ENCODE measurements at regions not wholly inside any gene's neighbourhood (a gene's known extent, or its start where the extent isn't known, plus 50 kb on each side); places are given as distances from the start of the nearest gene placed in this dataset.
"Not testable (repeated sequence)": the region's sequence is repeated elsewhere in the genome, so short reads cannot be mapped to it uniquely, and the experiment has no call there.

DNA sequence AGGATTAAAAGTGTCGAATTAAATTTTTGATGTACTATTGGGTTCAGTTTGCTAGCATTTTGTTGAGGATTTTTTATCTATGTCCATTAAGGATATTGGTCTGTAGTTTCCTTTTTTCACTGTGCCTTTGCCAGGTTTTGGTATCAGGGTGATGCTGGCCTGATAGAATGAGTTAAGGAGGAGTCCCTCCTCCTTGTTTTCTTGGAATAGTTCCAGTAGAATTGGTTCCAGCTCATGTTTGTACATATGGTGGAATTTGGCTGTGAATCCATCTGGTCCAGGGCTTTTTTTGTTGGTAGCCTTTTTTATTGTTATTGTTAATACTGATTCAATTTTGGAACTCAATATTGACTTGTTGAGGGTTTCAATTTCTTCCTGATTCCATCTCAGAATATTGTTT, 141.8 kb downstream of the SIM1 start:
- DNase-seq (ENCODE audit: low spot score): no peak

DNA sequence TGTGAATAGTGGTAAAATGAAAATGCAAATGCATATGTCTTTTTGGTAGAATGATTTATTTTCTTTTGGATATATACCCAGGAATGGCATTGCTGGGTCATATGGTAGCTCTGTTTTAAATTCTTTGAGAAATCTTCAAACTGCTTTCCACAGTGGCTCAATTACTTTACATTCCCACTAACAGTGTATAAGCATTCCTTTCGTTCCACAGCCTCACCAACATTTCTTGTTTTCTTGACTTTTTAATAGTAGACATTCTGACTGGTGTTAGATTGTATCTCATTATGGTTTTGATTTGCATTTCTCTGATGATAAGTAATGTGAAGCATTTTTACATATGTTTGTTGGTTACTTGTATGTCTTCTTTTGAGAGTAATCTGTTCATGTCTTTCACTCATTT, 144.0 kb downstream of the SIM1 start:
- DNase-seq (ENCODE audit: low spot score): no peak

DNA sequence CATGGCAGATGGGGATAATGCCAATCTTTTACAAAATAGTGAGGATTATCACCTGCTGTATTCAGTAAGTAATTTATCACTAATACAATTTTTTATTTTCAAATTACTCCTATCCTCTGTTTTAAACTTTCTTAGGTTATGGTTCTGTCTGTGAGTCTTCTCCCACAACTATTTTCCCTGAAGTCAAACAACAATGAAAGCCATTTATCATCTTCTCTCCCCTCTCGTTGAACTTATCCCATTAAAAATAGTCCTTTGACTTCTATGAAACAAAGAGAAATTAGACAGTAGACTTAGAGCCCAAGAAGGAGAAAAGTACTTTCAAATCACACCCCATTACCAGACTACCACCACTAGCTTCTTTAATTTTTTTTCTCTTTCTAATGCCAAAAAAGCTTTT, 147.7 kb downstream of the SIM1 start:
- no peak for DNase-seq (ENCODE audit: low spot score)

DNA sequence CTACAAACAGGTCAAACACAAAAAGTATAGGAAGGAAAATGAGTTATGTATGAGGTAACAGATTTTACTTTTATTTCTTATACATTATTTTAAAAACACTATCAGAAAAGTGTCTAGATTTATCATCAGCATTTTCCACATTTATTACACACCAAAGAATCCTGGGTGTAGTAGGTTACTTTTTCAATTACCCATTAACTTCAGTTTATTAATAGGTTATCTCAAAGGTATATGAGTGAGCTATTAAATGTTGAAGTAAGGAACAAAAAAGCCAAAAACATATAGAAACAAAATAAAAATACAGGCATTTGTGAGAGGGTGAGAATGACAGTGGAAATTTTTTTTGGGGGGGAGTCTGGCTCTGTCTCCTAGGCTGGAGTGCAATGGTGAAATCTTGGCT, 150.5 kb downstream of the SIM1 start:
- DNase-seq (ENCODE audit: low spot score): no peak

DNA sequence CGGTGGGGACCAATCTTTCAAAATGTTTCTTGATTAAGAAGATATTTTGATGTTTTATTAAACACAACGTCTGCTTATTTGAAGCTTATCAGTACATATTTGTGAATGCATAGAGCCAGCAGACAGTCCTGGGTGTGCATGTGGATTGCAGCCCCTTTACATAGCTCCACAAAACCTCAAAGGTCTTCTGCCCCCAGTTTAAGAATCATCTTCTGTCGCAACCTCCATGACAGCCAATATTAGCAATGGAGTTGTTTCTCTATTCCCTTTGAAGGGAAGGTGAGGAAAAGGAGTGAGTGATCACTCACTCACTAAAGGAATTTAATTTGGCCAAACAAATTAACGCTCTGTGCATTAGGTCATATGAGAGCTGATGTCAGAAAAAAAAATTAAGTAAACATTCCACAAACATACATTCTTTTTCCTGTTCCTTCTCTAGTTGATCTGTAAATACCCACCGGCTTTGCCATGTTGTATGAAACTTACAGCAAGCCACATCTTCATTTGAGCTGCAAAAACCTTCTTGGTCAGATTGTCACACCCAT, 152.9 kb downstream of the SIM1 start:
- no peak for DNase-seq (ENCODE audit: low spot score)

DNA sequence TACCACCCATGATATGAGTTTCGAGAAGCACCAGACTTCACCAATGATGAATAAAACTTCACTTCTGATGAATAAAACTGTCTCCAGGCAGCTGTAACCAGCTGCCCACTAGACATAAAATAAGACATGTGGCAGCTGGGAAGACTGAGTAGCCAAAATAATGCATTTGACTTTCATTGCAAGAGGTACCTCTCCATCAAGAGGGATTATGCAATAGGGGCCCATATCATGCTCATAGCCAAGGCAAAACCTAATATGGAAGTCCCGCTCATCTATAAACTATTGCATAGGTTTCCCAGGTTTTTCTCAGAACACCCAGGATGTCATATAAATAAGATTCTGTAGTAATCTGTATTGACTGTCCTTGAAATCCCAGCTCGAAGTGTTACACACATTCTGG, 155.5 kb downstream of the SIM1 start:
- DNase-seq (ENCODE audit: low spot score): no peak

DNA sequence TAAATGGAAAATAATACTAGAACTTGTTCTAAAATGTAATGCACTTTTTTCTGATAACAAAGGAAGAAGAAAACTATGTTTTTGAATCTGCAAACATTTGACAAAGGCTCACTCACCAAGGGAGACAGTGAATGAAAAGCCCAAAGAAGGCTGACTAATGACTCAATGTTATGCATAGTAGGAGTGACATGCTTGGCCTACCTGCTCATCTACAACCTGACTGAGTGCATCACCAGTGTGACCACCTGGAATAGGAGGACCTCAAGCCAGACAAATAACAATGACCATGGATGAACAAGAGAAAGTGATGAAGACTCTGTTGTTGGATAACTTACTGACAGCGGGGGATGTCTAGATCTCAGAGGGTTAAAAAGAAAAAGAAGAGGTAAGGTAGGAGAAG, 157.2 kb downstream of the SIM1 start:
- no peak for DNase-seq (ENCODE audit: low spot score)

DNA sequence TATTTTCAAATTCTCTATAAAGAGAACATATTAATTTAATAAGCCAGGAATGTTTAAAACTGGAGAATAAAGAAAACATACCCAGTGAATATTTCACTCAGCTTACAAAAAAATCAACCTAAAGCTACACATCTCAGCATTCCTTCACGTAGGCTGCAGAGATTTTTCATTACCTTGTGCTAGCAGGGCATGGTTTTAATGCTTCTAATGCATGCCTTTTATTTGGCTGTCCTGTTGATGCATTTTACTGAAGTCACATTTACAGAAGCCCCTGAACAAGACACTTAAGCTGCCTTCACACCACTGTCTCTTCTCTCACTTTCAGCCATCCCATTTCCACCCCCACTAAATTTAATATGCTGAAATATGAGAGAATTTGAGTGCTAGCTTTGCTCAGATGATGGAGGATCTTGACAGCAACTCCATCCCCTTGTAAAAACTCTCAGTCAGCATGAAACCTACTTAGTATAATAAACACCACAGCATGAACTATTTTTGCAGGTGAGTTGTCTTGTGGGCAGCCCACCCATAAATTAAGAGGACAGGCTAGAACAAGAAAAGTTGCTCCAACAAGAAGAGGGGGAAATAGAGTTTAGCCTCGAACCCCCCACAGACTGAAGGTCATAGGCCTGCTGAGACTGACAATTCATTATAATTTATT, 159.4 kb downstream of the SIM1 start:
- no peak for DNase-seq (ENCODE audit: low spot score)

DNA sequence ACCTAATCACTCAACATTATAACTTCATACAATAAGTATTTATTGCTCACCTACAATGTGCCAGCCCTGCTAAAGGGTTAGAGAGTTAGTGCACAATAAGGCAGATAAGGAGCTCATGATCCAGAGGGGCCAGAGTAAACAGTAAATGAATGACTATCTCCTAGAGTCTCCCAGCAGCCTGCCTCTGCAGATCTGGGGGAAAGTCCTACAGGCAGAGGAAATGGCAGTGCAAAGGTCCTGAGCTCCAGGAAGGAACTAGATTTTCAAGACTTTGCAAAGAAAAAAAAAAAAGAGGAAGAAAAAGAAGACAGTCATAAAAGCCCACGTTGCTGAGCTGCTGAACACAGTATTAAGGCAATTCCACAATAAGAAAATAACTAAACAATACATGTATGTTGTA, 160.1 kb downstream of the SIM1 start:
- no peak for DNase-seq (ENCODE audit: low spot score)

DNA sequence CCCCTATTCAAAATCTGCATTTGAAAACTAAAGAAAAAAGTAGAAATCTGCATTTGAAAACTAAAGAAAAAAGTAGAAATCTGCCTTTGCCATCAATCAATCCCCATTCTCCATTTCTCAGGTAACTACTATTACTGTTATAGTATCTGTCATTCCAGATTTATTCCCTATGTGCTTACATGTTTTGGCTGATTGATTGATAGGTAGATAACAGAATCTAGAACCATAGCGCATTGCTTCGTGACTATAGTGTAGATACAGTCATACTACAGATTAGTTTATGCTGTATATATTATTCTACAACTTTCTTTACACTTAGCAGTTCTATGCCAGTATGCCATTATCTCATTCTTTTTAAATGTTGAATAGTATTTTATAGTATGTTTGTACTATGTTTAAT, 163.0 kb downstream of the SIM1 start:
- no peak for DNase-seq (ENCODE audit: low spot score)

DNA sequence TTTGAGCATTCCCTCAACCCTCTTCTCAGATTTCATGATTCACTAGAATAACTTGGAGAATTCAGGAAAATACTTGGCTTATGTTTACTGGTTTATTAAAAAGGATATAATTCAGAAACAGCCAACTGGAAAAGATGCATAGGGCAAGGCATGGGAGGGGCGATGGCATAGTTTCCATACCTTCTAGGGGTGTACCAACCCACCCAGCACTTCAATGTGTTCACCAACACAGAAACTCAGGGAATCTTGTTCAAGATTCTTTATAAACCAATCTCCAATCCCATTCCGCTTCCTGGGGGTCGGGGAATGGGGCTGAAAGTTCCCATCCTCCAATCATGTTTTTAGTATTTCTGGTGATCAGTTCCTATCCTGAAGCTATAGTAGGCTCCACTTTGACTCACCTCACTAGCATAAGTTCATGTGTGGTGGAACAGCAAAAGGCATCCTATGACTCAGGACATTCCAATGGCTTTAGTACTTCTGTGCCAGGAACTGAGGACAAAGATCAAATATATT, 164.4 kb downstream of the SIM1 start:
- peak; percentile 93 for DNase-seq (ENCODE audit: low spot score)

DNA sequence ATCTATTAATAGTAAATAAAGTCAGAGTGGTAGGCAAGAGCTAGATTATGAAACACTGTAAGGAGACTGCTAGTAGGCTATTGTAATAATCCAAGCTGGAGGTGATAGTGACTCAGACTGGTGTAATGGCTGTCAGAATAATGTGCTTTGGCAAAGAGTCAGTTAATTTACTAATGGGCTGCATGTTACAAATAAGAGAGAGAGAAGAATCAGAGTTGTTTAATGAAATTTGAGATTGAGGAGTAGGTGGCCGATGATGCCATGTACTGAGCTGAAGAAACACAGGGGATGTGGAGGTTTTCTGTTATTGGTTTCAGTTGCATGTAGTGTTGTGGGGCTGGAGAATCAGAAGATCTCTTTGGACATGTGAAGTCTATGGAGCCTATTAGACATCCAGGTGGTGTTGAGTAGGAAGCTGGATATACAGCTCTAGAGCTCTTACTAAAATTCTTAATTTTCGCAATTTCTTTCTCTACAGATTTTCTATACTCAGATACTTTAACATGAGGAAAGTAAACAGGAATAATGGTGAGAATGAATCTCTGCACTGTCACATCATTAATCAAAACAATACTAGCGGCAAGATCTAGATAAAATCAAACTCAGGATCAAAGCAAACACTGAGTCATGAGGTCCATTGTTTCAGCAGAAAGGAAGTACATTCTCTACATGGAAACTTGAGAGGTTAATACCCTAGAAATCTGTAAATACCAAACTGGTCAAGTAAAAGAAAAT, 167.7 kb downstream of the SIM1 start:
- peak; percentile 40 for DNase-seq (ENCODE audit: low spot score)

DNA sequence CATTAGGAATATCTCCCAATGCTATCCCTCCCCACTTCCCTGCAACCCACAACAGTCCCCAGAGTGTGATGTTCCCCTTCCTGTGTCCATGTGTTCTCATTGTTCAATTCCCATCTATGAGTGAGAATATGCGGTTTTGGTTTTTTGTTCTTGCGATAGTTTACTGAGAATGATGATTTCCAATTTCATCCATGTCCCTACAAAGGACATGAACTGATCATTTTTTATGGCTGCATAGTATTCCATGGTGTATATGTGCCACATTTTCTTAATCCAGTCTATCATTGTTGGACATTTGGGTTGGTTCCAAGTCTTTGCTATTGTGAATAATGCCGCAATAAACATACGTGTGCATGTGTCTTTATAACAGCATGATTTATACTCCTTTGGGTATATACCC, 169.5 kb downstream of the SIM1 start:
- not testable (repeated sequence) for DNase-seq (ENCODE audit: low spot score)

DNA sequence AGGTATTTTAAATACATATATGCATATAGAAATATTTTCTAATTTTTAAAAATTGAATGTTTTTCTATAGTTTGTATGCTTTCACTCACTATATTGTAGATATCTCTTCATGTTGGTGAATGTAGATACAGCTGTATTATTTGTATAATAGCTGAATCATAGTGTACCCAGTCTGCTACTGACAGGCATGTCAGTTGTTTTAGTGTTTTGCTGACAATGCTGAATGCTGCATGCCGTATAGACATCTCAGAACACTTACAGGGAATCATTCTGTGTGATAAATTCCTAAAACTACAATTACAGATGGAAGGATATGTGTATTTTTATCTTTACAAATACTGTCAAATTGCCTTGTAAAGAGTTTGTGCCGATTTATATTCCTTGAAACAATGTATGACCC, 175.4 kb downstream of the SIM1 start:
- no peak for DNase-seq (ENCODE audit: low spot score)

DNA sequence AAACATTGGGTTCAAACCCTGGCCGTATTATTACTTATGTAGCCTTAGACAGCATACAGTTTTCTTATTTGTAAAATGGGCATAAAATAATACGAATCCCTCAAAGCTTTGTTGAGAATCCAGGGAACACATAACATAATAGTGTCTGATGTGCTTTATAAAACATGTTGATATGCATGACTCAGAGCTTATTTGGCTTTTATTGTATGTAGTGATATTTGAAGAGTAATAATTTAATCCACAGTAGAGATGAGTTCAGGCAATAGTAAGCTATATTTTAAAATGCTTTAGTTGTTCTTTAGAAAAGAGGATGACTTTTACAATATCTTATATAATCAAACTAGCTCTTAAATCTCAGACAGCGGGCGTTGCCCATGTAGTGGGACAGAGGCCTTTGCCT, 176.4 kb downstream of the SIM1 start:
- no peak for DNase-seq (ENCODE audit: low spot score)

DNA sequence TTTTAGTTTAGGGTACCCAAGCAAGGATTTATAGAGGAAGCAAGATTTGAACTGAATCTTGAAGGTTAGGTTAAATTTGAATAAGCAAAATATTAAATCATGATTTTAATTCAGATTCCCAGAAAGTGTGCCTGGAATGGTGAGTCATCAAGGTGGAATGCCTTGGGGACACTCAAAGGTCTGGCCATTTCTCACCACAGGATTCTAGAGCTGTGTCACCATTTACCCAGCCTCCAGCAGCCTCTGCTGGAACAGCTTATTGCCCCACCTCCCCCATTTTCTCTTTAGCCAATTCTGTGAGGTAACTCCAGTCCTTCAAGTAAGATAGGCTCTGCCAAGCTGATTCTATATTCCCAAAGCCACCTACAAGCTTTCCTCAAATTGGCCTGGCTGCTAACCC, 181.4 kb downstream of the SIM1 start:
- peak; percentile 74 for DNase-seq (ENCODE audit: low spot score)

DNA sequence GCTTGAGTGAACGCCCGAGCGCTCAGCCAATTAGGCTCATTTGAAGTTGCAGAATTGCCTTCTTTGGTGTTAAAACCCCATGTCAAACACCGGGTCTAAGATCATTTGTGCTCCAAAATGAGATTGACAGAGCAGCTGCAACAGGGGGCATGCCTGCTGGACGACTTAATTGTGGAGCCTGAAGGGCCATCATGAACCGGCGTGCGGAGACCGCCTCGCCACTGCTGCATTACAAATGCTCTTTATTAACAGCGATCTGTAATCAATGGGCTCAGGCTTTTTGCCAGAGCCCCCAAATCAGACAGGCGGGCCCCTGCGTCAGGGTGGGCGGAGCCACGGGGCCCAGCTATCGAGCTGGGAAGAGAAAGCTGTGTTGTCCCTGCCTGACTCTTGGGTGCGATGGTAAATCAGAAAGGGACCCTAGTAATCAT, 183.2 kb downstream of the SIM1 start:
- no peak for DNase-seq (ENCODE audit: low spot score)

DNA sequence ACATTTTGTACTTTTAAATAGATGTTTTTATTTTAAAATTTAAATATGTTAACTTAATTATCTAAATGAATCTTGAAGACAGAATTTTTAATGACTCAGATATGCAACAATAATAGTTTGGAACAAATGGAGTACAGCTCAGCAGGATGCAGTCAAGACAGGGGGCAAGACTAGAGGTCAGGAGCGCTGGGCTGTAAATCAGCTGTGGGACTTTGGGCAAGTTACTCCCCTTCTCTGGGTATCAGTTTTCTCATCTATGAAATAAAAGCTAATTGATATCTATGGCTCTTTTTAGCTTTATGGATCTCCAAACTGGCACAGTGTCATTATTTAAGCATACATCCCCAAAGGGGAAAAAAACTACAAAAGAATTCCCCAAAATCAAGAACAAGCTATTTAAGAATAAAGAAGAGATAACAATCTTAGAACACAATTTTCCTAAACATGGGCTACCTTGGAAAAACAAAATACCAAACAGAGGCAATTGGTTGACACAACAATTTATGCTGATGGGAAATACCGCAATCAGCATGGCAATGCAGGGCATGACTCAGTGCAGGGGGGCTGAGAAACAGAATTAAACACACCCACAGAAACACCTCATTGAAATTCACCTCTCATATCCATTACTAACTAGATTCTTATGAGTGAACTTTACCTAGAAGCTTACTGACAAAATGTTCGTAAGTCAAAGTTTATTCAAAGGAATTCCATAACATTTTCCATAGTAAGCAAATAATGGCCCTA, 188.2 kb downstream of the SIM1 start:
- DNase-seq (ENCODE audit: low spot score): no peak

DNA sequence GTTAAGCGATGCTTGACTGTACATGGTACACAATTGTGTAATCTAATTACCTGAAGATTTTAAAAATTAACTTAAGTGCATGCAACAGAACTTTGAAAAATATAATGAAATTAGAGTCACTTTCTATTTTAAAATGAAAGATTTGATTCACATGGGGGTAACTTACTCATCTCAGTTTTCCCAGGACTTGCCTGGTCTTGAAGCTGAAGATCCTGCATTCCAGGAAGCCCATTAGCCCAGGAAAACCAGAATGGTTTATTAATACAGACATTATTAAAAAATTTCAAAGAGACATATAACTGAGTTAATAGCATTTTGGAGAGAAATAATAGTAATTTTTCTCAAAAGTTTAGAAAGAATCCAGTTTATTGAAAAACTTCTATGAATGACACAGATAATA, 190.6 kb downstream of the SIM1 start:
- DNase-seq (ENCODE audit: low spot score): no peak

DNA sequence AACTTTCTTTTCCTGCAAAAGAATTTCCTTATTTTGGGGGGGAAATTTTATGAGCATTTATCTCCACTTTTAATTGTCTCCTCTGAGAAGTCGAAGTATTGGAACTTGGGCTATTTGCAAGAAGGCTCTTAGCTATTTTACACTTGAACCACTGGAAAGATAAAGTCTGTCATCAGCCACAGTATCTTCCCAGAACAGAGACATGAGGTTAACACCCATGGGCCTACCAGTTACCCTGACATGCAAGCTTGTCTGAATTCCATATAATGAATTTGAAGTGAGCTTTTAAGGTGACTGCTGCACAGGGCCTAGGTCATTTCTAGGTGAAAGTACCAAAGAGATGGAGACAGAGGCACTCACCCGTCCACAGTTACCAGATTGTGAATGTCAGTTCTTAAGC, 193.1 kb downstream of the SIM1 start:
- no peak for DNase-seq (ENCODE audit: low spot score)

DNA sequence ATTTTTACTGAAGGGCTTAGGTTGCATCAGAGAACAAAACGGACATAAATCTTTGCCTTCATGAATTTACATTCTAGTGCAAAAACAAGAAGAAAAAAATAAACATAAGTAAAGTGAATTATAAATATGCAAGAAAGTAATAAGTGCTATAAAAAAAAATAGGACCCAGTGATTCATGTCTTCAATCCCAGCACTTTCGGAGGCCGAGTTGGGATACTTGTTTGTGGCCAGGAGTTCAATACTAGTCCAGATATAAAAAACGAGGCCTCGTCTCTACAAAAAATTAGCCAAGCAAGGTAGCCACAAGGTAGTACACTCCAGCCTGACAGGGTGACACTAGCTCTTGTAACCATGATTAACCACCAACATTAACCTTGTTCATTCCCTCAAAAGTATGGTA, 193.5 kb downstream of the SIM1 start:
- DNase-seq (ENCODE audit: low spot score): no peak

DNA sequence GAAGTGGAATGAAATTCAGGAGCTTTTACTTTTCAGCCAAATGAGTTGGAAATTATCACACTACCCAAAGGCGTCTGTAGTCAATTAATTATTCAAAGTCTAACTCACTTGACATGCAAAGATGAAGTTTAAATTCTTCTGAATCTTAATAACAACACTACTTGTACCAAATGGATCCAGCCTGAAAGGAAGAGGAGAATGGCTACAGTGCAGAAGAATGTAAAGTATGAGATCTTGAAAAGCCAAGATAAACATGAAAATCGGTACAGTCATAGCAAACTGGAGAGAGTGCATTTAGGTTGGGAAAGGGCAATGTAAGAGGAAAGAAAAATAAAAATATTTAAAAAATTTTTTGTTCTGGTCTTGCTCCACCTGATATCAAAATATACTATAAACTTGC, 195.5 kb downstream of the SIM1 start:
- peak; percentile 70 for DNase-seq (ENCODE audit: low spot score)

DNA sequence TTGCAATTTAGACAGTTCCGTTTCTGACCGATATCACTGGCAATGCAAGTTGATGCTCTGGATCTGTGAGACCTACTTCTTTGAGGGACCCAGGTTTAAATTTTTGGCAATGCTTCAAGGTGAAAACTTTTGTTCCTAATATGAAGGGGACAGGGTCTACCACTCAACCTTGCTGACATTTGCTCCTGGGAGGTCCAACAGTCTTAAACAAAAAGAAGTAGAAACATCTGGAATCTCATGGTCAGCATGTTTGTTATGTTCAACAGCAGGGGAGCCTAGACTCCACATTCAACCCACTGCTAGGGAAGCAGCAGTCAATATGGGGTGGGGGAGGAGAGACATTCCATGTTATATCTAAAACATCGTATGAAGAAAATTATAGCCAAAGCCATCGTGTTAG, 196.4 kb downstream of the SIM1 start:
- no peak for DNase-seq (ENCODE audit: low spot score)
